GM12874 (cell line): ENCODE measurements at regions not wholly inside any gene's neighbourhood (a gene's known extent, or its start where the extent isn't known, plus 50 kb on each side); places are given as distances from the start of the nearest gene placed in this dataset.

ENCODE experiments used
- CTCF ChIP-seq: IDR thresholded peaks from 2 replicates; pipeline ENCODE4 v1.5.1; 2011; ENCODE audit warnings: low read depth, mild to moderate bottlenecking, control low read depth, low read length, moderate library complexity; ENCODE audit not compliant: insufficient read depth

GRCh38 chr2:226086190-226086589, 686.7 kb downstream of the NYAP2 start:
- no peak for TF ChIP-seq CTCF

- no peak for TF ChIP-seq CTCF
Measured at GRCh38 chr2:226080334-226080733, 680.8 kb downstream of the NYAP2 start.

- TF ChIP-seq CTCF = no peak
Measured at GRCh38 chr2:226079671-226080181, 680.2 kb downstream of the NYAP2 start.

- TF ChIP-seq CTCF = no peak
Measured at GRCh38 chr2:226079196-226079595, 679.7 kb downstream of the NYAP2 start.

GRCh38 chr2:226078666-226079065, 679.2 kb downstream of the NYAP2 start:
- no peak for TF ChIP-seq CTCF

- TF ChIP-seq CTCF = no peak
Measured at GRCh38 chr2:226077841-226078240, 678.3 kb downstream of the NYAP2 start.

- no peak for TF ChIP-seq CTCF
Measured at GRCh38 chr2:226077031-226077430, 677.5 kb downstream of the NYAP2 start.
